PFSK-1 (cell line): ENCODE measurements at regions not wholly inside any gene's neighbourhood (a gene's known extent, or its start where the extent isn't known, plus 50 kb on each side); places are given as distances from the start of the nearest gene placed in this dataset.

ENCODE experiments used
- POLR2AphosphoS5 ChIP-seq: IDR thresholded peaks from 2 replicates; pipeline ENCODE4 v1.6.1; 2012; ENCODE audit warnings: low read depth, mild to moderate bottlenecking, control low read depth, low read length, moderate library complexity
- REST ChIP-seq, 2 experiments: IDR thresholded peaks; 2 replicates each; pipeline versions ENCODE4 v1.6.1 to v1.8.0; 2011 to 2012; ENCODE audit warnings: low read depth in 2 of 2, low read length in 2 of 2, control low read depth in 1 of 2, inconsistent platforms in 1 of 2, mild to moderate bottlenecking in 1 of 2, moderate library complexity in 1 of 2; ENCODE audit not compliant: insufficient read depth in 1 of 2

DNA sequence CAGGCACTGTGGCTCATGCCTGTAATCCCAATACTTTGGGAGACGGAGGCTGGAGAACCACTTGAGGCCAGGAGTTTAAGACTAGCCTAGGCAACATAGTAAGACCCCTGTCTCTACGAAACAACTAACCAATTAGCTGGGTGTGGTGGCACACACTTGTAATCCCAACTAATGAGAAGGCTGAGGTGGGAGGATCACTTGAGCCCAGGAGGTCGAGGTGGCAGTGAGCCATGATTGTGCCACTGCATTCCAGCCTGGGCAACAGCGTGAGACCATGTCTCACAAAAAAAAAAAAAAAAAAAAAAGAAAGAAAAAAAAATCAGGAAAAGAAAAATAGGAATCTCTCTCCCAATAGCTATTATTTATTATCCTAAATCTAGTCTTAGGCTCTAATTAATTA is 56.8 kb upstream of the UBAC2 start:
- TF ChIP-seq REST (IDR thresholded peaks at IDR 0.05; ENCODE audit: insufficient read depth in 1 of 2, low read depth in 2 of 2, low read length in 2 of 2) (no peak), POLR2AphosphoS5 (no peak)
